ENCODE measurements at regions not wholly inside any gene's neighbourhood (a gene's known extent, or its start where the extent isn't known, plus 50 kb on each side); places are given as distances from the start of the nearest gene placed in this dataset.

DNA sequence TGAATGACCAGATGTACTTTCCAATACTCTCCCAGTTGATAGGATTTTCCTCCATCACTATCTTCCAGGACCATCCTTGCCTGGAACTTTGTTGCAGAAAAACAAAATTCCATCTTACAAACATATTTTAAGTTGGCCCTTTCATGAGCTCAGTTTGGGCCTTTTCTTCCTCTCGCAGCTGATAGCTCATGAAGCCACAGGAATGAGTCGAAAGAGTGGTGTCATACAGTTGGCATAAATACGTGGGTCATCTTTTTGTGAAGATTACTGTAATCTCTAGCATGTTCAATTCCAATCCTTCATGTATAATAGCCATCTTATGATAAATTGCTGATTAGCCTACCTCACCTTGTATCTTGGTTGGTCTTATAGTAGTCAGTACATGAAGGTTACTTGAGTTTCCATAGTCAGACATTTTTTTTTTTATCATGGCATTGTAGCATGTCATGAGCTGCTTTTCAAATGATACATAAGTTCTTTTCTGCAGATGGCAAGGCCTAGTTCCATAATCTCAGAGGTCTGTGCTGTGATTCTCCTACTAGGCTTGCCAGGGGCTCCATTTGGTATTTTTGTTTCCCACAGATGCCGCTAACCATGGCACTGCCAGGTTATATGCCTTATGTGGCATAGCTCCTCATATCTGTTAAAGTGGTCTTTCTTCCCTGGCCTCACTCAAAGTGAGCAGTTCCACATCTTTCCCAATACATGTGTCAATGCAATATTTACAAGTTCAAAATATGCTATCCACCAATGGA lies 380.6 kb upstream of the DCN start:
- no peak for DNase-seq

DNA sequence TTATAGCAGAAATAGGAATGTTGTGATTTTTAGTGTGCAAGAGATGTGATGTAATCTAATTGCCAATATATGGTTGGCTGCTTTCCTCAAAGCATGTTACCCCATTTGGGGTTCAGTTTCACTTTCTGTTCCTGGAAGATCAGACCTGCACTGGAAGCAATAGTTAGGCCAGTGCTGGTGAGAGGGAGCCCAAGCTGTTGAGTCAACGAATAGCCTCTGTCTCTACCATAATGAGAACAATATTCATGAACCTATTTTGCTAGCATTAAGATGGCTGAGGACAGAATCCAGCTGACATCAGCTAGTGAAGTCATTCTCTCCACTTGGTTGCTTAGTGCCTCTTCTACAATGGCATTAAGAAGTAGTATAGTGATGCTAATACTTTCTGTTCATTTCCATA lies 379.9 kb upstream of the DCN start:
- peak; percentile 6 to 12 for DNase-seq

DNA sequence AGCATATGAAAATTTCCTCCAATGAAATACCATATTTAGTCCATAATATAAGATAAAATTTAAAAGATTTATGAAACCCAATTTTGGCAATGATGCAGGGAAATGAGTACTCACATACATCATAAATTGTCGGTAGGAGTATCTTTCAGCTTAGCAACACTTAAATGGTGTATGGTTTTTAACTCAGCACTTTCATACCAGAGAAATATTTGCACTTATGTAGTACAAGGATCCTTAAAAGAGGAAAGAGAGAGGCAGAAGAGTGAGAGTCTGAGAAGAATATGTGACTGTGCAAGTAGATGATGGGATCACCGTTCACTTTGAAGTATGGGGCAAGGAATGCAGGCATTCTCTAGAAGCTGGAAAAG lies 379.3 kb upstream of the DCN start:
- DNase-seq = no peak

DNA sequence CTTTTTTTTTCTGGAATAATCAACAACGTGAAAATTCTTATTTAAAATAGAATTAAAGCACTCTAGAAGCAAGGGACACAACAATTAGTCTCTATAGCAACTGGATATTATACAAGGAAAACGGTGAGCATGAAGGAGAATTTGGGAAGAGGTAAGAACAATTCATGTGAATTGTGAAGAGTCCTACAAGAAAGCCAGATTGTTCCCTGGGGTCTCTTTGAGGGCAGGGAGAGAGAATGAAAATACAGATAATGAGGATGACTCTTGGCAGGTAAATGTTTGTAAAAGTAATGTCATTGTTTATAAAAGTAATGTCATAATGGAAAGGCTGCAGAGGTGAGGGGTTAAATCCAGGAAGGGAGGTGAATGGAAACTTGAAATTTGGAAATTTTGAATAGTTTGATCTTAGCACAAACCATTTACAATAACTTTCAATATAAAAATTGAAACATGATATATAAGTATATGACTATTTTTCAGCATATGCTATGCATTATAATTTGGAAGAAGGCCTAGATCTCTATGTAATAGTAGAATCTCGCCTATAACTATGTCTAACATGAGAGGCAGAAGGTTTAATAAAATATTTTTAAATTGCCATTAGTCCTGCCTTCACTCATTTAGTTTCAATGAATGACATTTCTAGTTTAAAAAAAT lies 378.8 kb upstream of the DCN start:
- DNase-seq = no peak

DNA sequence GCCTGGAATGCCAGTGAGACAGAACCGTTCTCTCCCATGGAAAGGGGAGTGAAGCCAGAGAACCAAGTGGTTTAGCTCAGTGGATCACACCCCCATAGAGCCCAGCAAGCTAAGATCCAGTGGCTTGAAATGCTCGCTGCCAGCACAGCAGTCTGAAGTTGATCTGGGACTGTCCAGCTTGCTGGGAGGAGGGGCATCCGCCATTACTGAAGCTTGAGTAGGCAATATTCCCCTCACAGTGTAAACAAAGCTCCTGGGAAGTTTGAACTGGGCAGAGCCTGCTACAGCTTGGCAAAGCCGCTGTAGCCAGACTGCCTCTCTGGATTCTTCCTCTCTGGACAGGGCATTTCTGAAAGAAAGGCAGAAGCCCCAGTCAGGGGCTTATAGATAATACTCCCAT lies 374.3 kb upstream of the DCN start:
- no peak for DNase-seq

DNA sequence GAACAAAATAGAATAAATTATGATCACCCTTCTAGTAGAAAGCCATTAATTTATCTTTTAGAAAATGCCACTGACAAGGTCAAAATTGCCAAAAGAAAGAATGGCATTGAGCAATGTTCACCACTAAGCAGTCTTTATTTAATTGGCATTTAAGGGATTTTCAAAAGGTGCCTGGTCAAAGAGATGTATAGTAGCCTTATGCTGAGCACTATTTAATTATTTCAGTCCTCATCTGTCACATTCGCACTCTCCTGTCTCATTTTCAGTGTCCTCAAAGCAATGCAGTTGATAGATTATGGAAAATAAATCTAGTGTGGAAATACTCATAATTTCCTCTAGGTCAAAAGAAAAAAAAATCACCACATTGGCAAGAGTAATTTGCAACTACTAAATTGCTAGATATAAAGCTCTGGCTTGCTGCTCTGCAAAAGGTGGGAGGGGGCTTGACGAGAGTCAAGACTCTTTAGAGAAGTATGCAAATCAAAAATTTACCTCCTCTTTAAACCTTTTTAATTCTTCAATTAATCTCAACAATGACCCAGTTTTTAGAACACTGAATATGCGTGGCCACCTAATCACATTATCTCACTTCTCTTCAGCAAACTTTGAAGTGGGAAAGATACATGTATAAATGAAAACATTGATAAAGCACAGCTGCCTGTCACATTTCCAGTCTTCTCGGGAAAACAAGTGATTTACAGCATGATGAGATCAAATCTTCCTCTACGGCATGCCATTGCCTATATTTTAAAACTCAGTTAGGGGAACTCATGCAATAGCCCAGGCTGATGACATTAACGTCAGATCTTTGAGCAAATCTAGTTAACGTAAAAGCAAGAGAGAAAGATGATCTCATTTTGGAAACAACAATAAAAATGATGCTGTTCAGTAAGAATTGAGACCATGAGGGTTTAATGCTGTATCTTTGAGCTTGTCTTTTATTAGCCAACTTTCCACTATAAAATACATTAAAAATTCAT lies 373.1 kb upstream of the DCN start:
- DNase-seq = no peak

DNA sequence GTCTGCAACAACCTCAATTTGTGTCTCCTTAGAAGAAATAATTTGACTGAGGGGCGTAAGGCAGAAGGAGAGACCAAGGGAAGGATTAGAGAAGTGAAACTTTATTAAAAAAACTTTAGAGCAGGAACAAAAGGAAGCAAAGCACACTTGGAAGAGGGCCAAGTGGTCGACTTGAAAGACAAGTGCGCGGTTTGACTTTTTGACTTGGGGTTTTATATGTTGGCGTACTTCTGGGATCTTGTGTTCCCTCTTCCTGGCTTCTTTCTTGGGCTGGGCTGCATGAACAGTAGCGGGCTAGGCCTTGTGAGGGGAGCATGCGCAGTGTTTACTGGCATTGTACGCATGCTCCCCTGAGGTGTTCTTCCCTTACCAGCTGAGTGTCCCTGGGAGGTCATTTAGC lies 369.3 kb upstream of the DCN start:
- DNase-seq = no peak

DNA sequence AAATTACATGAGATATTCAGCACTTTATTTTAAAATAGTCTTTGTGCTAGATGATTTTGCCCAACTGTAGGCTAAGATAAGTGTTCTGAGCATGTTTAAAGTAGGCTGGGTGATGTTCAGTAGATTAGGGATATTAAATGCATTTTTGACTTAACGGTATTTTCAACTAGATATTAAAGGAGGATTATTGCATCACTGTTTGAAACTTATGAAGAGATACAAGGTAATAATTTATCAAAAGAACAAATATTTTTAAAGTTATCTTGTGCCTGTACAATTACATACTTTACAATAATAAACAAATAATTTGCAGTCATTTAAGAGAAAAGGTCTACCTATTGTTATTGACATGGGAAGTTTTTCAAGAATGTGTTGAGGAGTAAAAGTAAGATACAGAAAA lies 368.6 kb upstream of the DCN start:
- DNase-seq = no peak

DNA sequence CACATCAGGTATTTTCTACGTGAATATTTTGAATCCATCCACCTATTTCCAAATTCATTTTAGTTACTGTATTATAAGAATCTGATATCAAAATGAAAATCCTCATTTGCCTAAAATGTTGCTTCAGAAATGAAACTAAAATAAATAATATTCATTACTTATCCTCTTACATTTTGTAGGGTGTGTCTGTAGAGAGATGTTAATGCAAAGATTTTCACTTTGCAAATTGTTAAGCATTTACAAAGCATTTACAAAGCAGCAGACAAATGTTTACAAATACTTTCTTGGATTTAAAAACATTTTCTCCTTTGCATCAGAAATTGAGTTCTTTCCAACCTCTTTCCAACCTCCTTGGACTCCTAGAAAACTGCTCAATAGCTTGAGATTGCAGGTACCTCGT lies 360.0 kb upstream of the DCN start:
- DNase-seq = no peak

DNA sequence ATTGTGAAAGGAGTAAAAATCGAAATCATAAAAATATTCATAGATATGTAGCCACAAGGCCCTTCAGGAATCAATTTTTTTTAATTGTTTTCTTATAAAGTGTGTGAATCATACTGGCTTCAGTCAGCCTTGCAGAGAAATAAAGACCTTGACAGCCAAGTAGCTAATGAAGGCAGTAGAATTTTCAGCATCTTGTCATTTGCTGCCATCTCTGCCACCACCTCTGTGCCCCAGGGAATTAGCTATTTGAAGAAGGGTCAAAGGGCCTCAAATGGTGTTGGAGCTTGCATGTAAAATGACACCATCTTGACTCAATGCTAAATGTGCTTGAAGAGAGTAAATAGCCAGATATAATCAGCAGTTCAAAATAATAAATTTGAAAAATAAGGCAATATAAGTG lies 359.4 kb upstream of the DCN start:
- no peak for DNase-seq

DNA sequence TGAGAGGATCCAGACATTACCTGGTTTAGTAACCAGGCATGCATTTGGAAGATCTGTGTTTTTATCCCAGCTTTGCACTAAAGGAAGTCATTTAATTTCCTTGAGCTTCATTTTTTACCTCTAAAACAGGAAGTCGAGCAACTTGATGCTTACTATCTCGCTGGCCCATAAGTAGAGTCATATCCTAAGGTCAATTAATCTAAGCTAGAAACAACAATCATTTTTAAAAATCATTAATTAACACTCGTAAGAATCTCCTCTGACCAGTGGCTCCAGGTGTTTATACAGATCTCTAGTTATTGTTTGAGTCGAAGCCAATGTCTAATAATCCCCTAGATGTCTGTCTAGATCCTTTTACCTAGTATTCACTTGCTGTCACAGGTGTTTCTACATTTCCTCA lies 355.8 kb upstream of the DCN start:
- DNase-seq = no peak

DNA sequence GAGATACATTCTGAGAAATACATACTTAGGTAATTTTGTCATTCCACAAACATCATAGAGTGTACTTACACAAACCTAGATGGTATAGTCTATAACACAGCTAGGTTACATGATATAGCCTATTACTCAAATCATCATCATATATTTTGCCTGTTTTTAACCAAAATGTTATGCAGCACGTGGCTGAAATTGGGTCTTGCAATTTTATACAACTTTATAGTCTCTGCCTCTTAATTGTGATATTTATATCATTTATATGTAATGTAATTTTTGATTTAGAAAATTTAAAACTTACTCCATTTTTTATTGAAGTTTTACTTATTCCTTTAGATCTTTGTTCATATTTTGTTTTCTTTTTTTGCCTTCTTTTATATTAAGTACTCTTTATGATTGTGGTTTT lies 350.7 kb upstream of the DCN start:
- no peak for DNase-seq

DNA sequence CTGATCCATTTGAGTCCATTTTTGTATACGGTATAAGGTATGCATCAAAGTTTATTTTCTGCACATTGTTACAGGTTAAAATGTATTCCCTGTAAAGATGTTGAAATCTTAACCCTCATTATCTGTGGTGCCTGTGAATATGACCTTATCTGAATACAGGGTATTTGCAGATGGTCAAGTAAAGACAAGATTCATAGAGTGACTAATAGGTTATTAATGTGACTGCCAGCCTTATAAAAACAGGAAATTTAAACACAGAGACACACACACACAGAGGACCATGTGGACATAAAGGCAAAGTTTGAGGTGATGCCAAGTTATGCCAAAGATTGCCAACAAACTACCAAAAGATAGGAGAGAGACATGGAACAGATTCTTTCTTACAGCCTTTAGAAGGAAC lies 347.2 kb upstream of the DCN start:
- DNase-seq = no peak

DNA sequence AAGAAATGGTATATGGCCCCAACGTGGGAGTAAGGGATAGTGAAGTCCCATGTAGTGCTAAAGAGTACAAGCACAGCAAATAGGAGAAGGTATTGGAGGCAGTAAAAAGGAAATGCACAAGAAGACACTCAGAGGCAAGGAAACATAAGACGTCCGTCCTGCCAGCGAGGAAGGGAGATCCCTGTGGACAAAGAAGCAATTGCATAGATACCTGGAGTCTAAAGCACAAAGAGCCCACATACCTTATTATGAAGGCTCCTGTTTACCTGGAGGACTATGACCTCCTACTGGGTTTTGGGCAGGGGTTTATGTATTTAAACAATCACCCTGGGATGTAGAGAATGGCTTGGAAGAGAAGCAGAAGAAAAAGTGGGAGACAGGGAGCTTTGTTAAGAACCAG lies 341.2 kb upstream of the DCN start:
- DNase-seq = no peak

DNA sequence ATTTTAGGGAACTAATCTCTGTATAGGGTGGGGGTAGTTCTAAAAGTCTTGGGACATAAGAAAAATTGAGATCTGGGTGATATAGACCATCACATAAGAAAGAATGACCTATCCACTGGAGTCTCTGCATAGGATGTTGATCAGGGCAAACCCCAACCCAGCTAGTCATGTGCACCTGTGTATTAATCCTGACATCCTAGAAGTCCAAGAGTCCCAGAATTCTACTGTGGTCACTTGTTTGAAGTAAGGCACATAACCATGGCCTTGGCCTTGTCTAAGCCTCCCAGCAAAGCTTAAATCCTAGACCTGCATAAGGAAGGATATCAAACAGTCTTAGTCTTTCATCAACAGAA lies 334.1 kb upstream of the DCN start:
- no peak for DNase-seq

DNA sequence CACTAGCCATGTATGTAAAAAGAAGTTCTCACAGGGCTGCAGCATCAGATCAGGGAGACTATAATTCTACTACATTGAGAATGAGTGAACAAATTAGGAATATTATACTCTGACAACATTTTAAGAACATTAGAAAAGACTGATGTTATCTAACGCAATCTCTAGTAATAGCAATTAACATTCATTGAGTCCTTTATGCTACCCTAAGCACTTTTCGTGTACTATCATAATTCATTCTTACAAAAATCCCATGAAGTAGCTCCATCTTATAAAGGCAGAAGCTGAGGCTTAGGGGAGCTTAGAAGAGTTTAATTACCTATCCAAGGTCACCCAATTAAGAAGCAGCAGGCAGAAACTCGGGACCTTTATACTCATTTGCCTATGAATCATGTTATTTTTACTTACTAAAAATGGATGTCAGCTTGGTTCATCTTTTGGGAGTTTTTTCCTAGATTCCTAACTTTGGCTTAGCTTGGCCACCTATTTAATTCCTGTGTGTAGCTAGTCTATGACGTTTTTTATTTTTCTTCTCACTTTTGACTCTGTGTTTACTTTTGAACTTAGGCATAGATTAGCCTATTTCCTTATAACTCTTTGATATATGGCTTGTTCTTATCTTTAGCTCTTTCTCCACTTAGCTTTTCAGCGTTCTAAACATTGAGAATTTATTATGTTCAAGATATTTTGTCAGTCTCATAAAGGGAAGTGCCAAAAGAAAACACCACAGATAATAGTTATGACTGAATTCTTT lies 333.5 kb upstream of the DCN start:
- no peak for DNase-seq

DNA sequence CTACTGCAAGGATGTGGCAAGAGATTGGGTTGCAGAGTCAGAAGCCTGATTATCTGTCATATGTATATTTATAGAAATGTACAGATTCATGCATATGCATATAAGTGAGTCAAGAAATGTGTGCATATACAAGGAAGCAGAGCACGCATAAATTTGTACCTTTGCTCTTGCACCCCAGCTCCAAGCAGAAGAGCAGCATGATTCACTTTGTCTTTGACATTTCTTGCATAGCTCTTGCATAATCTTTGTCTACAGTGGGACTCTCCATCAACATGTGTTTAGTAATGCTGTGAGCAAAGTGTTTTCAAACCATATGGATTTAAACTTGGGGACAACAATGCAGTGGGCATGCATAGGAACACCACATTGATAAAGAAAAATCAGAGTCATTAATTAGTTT lies 330.7 kb upstream of the DCN start:
- DNase-seq = no peak

DNA sequence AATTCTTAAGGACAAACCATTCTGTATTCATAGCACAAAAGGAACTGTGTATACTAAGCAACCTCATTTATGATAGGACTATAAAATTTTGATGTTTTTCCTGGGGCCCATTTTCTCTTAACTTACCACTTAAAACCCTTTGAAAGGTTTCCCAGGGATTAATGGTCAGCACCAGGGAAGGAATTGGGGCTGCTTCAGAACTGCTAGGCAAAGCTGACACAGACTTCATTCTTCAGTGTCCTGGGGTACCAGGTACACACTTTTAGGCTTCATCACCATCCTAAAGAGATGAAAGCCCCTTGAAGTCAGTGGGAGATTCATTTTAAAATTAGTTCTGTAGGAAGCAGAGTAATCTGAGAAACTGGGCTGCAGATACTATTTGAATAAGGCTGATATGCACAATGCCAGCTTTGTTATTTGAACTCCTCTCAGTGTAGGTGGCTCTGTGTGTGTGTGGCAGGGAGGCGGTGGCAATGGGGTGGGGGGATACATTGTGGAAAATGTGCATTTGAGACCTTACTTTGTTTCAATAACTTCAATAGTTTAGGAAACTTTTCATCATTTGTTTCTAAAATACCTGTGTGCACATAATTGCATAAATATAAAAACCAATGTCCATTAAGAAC lies 329.3 kb upstream of the DCN start:
- no peak for DNase-seq

DNA sequence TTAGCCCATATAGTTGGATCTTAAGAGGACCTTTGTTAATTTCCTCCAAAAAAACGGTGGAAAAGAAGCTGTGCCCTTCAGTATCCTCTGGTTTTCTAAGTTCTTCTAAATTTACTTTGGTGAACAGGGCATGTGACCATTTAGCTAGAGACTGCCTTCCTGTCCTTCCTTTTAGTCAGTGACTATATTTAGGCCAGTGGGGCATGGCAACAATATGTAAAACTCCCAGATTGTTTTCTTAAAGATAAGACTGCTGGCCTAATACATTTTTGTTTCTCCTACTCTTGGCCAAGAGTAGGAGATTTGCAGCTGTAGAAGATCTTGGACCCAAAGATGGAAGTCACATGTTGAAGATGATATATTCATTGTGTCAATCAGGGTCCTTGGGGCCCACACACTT lies 325.1 kb upstream of the DCN start:
- no peak for DNase-seq

DNA sequence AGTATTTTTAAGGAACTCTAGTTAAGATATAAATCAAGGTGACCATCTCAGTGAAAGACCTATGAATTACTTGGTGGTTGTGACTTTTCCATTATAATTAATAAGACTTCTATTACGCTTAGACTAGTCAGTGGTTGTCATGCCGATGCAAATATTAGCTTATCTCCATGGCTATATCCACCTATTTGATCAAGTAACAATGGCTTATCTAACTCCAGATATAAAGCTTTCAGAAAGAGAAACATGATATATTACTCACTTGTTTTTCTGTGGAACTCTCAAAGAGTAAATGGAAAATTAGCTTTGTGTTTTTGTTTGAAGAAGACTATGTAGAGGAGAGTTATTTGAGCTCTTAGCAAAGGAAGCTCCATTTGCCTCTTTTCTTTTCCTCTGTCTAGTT lies 323.8 kb upstream of the DCN start:
- no peak for DNase-seq

DNA sequence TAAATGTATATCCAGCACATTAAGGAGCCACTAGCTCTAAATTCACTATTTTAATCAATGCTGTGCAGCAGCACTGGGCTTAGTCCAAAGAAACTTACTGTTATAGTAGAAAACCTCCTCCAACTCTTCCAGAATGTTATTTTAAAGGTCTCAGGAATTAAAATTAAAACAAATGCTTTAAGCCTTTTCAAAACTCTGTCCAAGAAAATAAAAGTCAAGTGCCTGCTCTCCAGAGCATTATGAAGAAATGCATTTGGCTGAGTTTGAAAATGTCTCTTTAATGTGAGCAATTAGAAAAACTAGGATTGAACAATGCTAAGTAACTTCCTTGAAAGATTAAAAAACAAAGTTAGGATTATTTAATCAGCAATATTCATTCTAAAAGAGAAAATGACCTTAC lies 322.4 kb upstream of the DCN start:
- no peak for DNase-seq

DNA sequence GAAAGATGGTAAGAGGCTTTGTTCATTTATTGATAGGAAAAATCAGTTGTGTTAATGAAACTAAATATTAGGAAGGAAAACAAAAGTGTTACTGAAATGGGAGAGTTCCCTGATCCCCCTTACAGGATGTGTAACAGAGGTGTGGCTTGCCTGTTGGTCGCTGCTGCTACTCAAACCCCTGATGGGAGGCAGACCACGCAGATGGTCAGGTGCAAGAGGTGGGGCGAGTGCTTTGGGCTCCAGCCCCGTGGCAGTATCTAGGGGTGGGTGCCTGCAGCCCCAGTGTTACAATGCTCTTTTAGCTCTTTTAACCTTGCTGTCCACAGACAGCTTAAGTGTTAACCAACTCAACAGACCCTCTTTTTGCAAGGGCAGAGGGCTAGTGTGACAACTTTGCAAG lies 319.6 kb upstream of the DCN start:
- DNase-seq = no peak

DNA sequence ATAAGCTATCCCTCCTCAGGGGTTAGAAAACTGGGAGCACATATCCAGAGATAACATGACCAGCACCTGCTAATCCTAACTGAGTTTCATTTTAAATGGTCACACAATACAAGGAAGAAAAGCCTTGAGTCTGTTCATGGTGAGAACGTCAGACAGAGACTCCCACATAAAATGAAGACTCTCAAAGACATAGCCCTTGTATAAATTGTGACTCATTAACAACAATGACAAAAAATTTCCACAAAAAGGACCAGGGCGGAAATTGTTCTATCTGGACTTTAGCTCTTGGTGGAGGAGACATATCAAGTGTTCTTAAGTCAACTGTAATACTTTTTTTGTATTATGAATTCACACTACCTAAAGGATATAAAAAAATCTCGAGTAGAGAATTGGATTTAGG lies 313.7 kb upstream of the DCN start:
- no peak for DNase-seq
